ENCODE measurements at regions not wholly inside any gene's neighbourhood (a gene's known extent, or its start where the extent isn't known, plus 50 kb on each side); places are given as distances from the start of the nearest gene placed in this dataset.

DNA sequence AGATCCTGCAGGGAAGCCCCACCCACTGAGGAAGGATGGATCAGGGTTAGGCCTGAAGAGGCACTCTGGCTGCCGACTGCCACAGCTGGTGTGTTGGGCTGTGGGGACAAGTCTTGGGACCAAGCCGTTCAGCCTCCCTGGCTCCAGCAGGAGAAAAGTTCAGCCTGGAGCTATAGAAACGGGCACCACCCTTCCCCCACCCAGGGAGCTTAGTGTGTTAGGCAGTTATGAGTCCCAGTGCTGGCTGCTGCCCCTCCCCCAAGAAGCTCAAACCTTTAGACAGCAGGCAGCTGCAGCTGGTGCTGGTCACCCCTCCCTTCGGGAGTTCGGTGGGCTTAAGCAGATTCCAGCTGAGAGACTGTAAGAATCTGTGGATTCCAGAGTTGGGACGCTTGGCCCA, 447.1 kb upstream of the HS6ST1 start:
- H3K4me3 ChIP-seq: no peak overlapping the region
- peak; percentile 47 for DNase-seq (ENCODE audit: low spot score)
- no peak overlapping the region for H3K27ac ChIP-seq
- TF ChIP-seq, protein P1, sequence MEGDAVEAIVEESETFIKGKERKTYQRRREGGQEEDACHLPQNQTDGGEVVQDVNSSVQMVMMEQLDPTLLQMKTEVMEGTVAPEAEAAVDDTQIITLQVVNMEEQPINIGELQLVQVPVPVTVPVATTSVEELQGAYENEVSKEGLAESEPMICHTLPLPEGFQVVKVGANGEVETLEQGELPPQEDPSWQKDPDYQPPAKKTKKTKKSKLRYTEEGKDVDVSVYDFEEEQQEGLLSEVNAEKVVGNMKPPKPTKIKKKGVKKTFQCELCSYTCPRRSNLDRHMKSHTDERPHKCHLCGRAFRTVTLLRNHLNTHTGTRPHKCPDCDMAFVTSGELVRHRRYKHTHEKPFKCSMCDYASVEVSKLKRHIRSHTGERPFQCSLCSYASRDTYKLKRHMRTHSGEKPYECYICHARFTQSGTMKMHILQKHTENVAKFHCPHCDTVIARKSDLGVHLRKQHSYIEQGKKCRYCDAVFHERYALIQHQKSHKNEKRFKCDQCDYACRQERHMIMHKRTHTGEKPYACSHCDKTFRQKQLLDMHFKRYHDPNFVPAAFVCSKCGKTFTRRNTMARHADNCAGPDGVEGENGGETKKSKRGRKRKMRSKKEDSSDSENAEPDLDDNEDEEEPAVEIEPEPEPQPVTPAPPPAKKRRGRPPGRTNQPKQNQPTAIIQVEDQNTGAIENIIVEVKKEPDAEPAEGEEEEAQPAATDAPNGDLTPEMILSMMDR (IDR thresholded peaks at IDR 0.05): no peak

DNA sequence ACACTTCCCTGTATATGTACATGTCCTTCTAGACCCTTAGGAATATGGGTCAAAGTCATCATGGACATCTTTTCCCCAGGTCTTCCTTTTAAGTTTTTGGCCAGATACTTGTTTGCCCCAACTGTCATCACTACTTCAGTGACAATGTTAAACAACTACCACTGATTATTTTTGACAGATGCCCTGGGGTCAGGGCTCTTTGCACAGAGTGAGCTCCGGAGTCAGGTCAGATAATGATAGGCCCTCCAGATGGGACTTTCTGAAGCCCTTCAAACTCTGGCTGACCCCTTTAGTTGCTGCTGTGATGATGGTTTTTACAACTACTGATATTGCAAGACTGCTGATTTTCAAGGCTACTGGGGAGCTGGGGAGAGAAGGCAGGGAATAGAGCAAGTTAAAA, 449.4 kb upstream of the HS6ST1 start:
- Histone ChIP-seq H3K27ac (no peak overlapping the region), H3K4me3 (no peak overlapping the region)
- DNase-seq (ENCODE audit: low spot score): no peak
- TF ChIP-seq, protein P1 (IDR thresholded peaks at IDR 0.05): no peak

DNA sequence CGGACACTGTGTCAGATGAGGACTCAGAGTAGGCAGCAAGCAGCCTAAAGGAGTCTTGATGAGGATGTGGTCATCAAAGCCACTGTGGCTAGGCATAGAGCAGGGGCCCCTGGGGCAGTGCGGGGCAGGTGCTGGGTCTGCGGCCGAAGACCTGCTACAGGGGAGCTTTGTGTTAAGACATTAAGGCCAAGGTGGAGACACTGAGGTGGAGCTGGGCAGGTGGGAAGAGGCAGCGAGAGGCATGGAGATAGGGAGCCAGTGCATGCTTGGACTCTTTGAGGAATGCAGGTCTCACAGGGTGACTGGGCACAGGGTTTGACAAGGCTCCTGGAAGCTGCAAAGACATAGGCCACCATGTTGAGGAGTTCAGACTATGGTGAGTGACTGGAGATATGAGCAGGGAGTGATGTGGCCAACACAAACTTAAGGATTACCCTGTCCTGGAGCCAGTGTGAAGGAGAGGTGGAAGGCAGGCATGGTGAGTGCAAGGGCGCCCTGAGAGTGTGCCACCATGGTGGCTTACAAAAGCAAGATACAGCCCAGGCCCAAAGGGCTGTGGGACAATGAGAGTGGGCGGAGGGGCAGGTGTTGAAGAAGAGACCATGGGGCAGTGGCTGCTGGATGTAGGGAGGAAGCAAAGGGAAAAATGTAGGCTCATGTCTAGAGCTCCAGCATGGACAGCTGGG, 450.9 kb upstream of the HS6ST1 start:
- Histone ChIP-seq H3K27ac (no peak overlapping the region), H3K4me3 (no peak overlapping the region)
- DNase-seq (ENCODE audit: low spot score): peak; percentile 53
- TF ChIP-seq, protein P1 (IDR thresholded peaks at IDR 0.05): no peak

DNA sequence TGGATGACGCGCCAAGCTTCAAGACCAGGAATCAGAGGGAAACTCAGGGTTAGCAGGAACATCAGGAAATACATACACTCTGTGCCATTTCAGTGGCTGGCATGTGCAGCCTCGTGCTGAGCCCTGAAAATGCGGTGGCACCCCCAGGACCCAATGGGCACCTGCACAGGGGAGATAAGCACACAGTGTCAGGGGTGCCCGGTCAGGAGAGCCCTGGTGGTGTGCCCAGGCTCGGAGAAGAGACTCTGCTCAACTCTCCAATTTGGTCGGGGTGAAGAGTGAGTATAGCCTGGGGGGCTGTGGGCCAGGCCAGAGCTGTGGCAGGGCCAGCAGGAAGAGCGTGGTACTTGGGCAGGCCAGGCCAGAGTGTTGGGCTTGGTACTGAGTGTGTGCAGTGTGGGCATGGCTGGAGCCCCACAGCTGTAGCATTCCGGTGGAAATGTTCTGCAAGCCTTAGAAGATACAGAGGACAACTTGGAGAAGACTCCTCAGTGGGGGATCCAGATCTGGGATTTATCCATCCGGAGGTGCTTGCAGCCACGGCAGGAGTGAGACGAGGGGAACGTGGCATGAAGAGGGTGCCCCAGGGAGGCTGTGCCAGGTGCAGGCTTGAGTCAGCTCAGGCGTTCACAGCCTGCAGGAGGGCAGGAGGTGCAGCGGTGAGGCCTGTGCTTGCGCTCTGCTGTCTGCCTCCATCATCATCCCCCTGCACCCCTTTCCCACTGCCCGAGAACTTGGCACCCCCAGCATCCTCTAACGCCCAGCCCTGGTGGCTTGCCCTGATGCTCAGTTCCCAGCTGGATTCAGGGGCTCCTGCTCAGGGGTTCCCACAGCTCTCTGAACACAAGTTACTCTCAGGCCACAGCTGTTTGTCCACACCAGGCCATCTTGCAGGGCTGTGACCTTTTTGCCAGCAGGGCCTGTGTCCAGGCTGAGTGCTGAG, 451.7 kb upstream of the HS6ST1 start:
- H3K27ac ChIP-seq: no peak overlapping the region
- DNase-seq (ENCODE audit: low spot score): peak; percentile 56
- TF ChIP-seq, protein P1 (IDR thresholded peaks at IDR 0.05): no peak
- H3K4me3 ChIP-seq: no peak overlapping the region

DNA sequence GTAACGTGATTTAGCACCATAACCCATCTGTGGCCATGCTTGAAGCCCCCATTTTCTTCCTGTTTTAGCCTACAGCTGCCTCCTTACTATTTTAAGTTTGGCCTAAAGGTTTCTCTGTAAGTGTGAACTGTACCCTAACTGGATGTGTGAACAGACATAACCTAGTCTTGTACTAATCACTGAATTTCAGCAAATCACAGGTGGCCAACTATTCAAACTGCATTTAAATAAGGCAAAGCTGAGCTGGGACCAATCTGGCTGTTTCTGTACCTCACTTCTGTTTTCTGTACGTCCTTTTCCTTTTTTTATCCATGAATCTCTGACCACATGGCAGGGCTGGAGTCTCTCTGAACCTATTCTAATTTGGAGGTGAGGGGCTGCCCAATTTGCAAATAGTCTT, 452.7 kb upstream of the HS6ST1 start:
- DNase-seq (ENCODE audit: low spot score): no peak
- TF ChIP-seq, protein P1 (IDR thresholded peaks at IDR 0.05): no peak
- Histone ChIP-seq H3K27ac (no peak overlapping the region), H3K4me3 (no peak overlapping the region)

DNA sequence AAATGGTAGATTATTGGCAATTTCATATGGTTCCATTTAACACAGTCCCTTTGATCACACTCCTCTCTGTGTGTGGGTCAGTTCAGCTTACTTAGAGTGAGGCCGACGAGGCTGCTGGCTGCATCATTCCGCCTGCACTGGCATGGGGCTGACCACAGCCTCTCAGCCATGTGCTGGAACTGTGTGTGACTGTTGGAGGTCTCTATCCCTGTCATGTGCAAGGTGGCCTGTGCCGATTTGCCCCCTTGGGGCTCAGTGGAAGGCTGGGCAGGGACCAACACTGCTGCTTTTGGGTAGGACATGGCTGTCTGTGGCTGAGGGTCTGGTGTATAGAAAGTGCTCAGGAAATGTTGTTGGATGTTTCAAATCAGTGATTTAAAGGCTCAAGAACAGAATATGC, 454.0 kb upstream of the HS6ST1 start:
- Histone ChIP-seq H3K27ac (no peak overlapping the region), H3K4me3 (no peak overlapping the region)
- peak; percentile 31 for DNase-seq (ENCODE audit: low spot score)
- TF ChIP-seq, protein P1 (IDR thresholded peaks at IDR 0.05): no peak

Measured in coronary artery (tissue), 2 donors.